ENCODE measurements at regions not wholly inside any gene's neighbourhood (a gene's known extent, or its start where the extent isn't known, plus 50 kb on each side); places are given as distances from the start of the nearest gene placed in this dataset.
A peak's percentile ranks its signal among the peaks of the same experiment; 100 is the strongest.

DNA sequence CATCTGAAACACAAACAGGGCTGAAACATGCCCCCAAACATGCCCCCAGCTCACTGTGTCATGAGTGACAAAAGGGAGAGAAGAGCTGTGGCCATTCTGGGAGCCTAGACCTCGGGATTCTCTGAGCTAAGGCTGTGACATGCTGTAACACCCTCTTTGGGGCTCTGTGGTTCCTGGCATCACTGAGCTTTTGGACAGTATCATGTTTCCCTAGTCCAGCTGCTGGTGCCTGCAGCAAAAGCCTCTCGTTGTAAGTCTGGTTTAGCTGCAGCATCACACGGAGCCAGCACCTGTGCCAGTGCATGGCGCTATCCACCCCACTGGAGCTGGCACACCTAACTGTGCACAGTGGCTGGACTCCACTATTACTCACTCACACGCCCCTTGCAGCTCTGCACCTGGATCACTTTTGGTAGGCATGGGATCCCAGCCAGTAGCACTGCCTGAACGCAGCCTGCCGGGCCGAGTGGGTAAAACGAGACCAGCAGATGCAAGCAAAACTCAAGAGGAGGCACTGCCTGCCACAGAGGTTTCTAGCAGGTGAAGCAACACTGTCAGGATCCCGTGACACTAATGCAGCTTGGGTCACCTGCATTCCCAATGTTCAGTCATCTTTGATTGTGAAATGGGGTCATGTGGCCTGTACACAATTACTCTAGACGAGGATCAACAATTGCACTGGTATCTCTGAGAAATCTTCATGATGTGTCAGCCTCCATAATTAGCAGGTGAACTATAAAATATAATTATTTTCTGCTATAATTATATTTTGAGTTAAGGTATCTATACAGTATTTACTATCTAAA lies 547.2 kb downstream of the ZNF804A start:
- no peak overlapping the region for H3K4me2 ChIP-seq
- H3K27me3 Mint-ChIP-seq (ENCODE audit: insufficient read depth, low read depth), result peaks cover 2% of the 10 kb centered on the region
- H2AFZ ChIP-seq (replicated peaks), result peak overlapping the region; percentile 34
- no peaks in the 10 kb centered on the region for H3K79me2 ChIP-seq (ENCODE audit: low read depth)
- H3K27ac Mint-ChIP-seq, result no peak overlapping the region
- H3K9me3 ChIP-seq (ENCODE audit: low read depth), result no peaks in the 10 kb centered on the region
- H4K20me1 ChIP-seq (ENCODE audit: low read depth), result no peaks in the 10 kb centered on the region
- no peak overlapping the region for H3K9ac ChIP-seq
- no peak overlapping the region for H3K27ac ChIP-seq
- H3K4me1 Mint-ChIP-seq, result no peaks in the 10 kb centered on the region
- H3F3A ChIP-seq (ENCODE audit: low read depth), result no peaks in the 10 kb centered on the region
- DNase-seq (ENCODE audit: low spot score), result no peak
- no peaks in the 10 kb centered on the region for H3K9me3 Mint-ChIP-seq
- no peaks in the 10 kb centered on the region for H3K36me3 Mint-ChIP-seq
- no peak overlapping the region for H3K4me3 Mint-ChIP-seq
- TF ChIP-seq, protein P1, sequence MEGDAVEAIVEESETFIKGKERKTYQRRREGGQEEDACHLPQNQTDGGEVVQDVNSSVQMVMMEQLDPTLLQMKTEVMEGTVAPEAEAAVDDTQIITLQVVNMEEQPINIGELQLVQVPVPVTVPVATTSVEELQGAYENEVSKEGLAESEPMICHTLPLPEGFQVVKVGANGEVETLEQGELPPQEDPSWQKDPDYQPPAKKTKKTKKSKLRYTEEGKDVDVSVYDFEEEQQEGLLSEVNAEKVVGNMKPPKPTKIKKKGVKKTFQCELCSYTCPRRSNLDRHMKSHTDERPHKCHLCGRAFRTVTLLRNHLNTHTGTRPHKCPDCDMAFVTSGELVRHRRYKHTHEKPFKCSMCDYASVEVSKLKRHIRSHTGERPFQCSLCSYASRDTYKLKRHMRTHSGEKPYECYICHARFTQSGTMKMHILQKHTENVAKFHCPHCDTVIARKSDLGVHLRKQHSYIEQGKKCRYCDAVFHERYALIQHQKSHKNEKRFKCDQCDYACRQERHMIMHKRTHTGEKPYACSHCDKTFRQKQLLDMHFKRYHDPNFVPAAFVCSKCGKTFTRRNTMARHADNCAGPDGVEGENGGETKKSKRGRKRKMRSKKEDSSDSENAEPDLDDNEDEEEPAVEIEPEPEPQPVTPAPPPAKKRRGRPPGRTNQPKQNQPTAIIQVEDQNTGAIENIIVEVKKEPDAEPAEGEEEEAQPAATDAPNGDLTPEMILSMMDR (IDR thresholded peaks at IDR 0.05), result no peak
- TF ChIP-seq EZH2phosphoT487 (IDR thresholded peaks at IDR 0.05) (no peak), EZH2 (IDR thresholded peaks at IDR 0.05) (no peak)
- no peaks in the 10 kb centered on the region for H3K36me3 ChIP-seq
- H3K27me3 ChIP-seq, result no peaks in the 10 kb centered on the region
- no peaks in the 10 kb centered on the region for H3K4me1 ChIP-seq
- no peak overlapping the region for H3K4me3 ChIP-seq

DNA sequence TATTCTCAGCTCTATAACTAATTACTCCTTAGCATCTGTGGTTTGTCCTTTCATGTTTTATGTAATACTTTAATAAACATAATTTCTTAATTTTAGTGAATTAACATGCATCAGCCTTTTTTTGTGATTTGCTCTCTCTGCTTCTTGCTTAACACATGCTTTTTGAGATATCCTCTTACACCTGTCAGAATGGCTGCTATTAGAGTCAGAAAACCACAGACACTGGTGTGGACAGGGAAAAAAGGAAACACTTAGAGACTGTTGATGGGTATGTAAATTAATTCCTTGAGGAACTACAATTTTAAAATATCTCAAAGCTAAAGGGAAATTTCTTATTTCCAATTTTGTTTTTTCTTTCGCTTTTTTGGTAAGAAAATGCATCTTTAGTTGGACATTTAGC lies 549.0 kb downstream of the ZNF804A start:
- Histone ChIP-seq H2AFZ (replicated peaks) (no peak overlapping the region), H3K27ac (no peak overlapping the region), H4K20me1 (ENCODE audit: low read depth) (no peaks in the 10 kb centered on the region), H3K4me3 (no peak overlapping the region), H3K4me1 (no peaks in the 10 kb centered on the region), H3K4me2 (no peak overlapping the region), H3K27me3 (no peaks in the 10 kb centered on the region), H3K36me3 (no peaks in the 10 kb centered on the region), H3F3A (ENCODE audit: low read depth) (no peaks in the 10 kb centered on the region), H3K79me2 (ENCODE audit: low read depth) (no peaks in the 10 kb centered on the region), H3K9me3 (ENCODE audit: low read depth) (no peaks in the 10 kb centered on the region), H3K9ac (no peak overlapping the region)
- no peak overlapping the region for H3K27ac Mint-ChIP-seq
- no peaks in the 10 kb centered on the region for H3K27me3 Mint-ChIP-seq (ENCODE audit: insufficient read depth, low read depth)
- H3K9me3 Mint-ChIP-seq, result no peaks in the 10 kb centered on the region
- H3K4me3 Mint-ChIP-seq, result no peak overlapping the region
- H3K36me3 Mint-ChIP-seq, result no peaks in the 10 kb centered on the region
- TF ChIP-seq, protein P1 (IDR thresholded peaks at IDR 0.05), result no peak
- TF ChIP-seq EZH2 (IDR thresholded peaks at IDR 0.05), result no peak
- TF ChIP-seq EZH2phosphoT487 (IDR thresholded peaks at IDR 0.05), result no peak
- H3K4me1 Mint-ChIP-seq, result no peaks in the 10 kb centered on the region
- no peak for DNase-seq (ENCODE audit: low spot score)

DNA sequence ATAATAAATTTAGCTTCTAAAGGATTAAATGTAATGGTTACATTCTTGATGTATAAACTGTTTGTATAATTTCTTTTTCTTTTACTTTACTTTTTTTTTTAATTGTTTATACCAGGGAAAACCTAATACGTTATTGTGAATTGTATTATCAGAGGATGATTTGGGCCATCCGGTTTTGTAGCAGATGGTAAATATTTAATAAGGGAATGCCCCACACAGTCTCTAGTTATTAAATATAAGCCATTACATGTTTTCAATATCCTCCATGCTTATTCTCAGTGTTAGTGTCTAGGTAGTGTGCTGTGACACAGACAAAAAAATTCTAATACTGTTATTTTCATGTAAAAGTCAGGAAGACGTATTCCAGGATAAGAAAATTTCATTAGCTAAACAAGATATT lies 553.9 kb downstream of the ZNF804A start:
- Mint-ChIP-seq H3K4me3 (no peak overlapping the region), H3K27me3 (ENCODE audit: insufficient read depth, low read depth) (no peaks in the 10 kb centered on the region), H3K9me3 (no peaks in the 10 kb centered on the region), H3K27ac (no peak overlapping the region), H3K4me1 (no peaks in the 10 kb centered on the region), H3K36me3 (no peaks in the 10 kb centered on the region)
- Histone ChIP-seq H2AFZ (replicated peaks) (no peak overlapping the region), H3K9me3 (ENCODE audit: low read depth) (no peaks in the 10 kb centered on the region), H3K27me3 (no peaks in the 10 kb centered on the region), H3K9ac (no peak overlapping the region), H3K4me3 (no peak overlapping the region), H3K79me2 (ENCODE audit: low read depth) (no peaks in the 10 kb centered on the region), H3K36me3 (no peaks in the 10 kb centered on the region), H3K27ac (no peak overlapping the region), H3K4me2 (no peak overlapping the region), H3F3A (ENCODE audit: low read depth) (no peaks in the 10 kb centered on the region), H4K20me1 (ENCODE audit: low read depth) (no peaks in the 10 kb centered on the region), H3K4me1 (no peaks in the 10 kb centered on the region)
- no peak for DNase-seq (ENCODE audit: low spot score)
- TF ChIP-seq EZH2phosphoT487 (IDR thresholded peaks at IDR 0.05) (no peak), EZH2 (IDR thresholded peaks at IDR 0.05) (no peak)
- TF ChIP-seq, protein P1 (IDR thresholded peaks at IDR 0.05), result no peak
